ENCODE measurements at regions not wholly inside any gene's neighbourhood (a gene's known extent, or its start where the extent isn't known, plus 50 kb on each side); places are given as distances from the start of the nearest gene placed in this dataset.

DNA sequence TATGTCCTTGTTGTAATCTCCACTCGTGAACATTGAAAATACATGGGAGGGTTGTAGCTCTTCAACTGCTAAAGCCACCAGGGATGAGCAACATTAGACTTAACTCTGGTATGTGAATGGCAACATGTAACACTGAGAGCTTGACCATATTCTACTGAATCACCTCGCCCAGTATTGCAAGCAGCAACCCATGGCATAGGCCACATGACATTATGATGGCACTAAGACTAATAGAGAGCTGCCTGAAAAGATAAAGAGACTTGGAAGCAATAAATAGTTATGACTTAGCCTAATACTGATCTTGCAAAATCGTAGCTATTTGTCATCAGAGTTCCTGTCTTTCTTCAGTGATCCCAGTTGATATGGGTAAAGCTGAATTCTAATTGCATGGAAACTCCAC is 108.4 kb upstream of the NREP start:
- TF ChIP-seq POLR2AphosphoS5 (IDR thresholded peaks at IDR 0.05) (no peak), POLR2A (IDR thresholded peaks at IDR 0.05; ENCODE audit: low read depth) (no peak), EP300 (IDR thresholded peaks at IDR 0.05) (no peak)
- TF ChIP-seq, protein P1, sequence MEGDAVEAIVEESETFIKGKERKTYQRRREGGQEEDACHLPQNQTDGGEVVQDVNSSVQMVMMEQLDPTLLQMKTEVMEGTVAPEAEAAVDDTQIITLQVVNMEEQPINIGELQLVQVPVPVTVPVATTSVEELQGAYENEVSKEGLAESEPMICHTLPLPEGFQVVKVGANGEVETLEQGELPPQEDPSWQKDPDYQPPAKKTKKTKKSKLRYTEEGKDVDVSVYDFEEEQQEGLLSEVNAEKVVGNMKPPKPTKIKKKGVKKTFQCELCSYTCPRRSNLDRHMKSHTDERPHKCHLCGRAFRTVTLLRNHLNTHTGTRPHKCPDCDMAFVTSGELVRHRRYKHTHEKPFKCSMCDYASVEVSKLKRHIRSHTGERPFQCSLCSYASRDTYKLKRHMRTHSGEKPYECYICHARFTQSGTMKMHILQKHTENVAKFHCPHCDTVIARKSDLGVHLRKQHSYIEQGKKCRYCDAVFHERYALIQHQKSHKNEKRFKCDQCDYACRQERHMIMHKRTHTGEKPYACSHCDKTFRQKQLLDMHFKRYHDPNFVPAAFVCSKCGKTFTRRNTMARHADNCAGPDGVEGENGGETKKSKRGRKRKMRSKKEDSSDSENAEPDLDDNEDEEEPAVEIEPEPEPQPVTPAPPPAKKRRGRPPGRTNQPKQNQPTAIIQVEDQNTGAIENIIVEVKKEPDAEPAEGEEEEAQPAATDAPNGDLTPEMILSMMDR (IDR thresholded peaks at IDR 0.05): no peak
- DNase-seq (ENCODE audit: extremely low spot score): peak; percentile 29
- H3K36me3 ChIP-seq: no peaks in the 10 kb centered on the region
- no peak overlapping the region for H3K4me3 ChIP-seq
- no peaks in the 10 kb centered on the region for H3K9me3 ChIP-seq
- H3K4me1 ChIP-seq: peaks cover 0 to 3% (median under 1%) of the 10 kb centered on the region in 4 donors
- intact Hi-C loops (cut with DNase I): no loop called here
- no peak overlapping the region for H3K27ac ChIP-seq (replicated peaks in 1 of 4)
- WGBS: 86% methylated on average over 3 of the region's 3 CpGs
- no peaks in the 10 kb centered on the region for H3K27me3 ChIP-seq

DNA sequence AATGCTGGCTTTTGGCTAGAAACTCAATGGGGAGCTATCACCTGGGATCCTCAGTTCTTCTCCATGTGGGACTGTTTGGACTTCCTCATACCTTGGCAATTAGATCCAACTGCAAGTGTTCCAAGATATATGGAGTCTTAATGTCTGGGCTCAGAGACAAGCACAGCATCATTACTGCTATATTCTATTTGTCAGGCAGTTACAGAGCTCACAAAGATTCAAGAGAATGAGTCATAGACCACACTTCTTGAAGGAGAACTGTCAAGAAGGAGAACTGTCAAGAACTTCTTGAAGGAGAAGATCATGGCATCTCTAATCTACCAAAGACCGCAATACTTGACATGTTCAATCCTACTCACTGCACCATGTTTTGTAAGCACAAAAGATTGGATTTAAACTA is 106.8 kb upstream of the NREP start:
- no peak for DNase-seq (ENCODE audit: extremely low spot score)
- 95% methylated on average over 1 of the region's 1 CpG for WGBS
- intact Hi-C loops (cut with DNase I): no loop called here
- no peaks in the 10 kb centered on the region for H3K36me3 ChIP-seq
- no peak overlapping the region for H3K27ac ChIP-seq (replicated peaks in 1 of 4)
- peaks cover 12 to 16% (median 15%) of the 10 kb centered on the region in 4 donors for H3K4me1 ChIP-seq
- H3K9me3 ChIP-seq: no peaks in the 10 kb centered on the region
- H3K4me3 ChIP-seq: no peak overlapping the region
- H3K27me3 ChIP-seq: no peaks in the 10 kb centered on the region
- no peak for TF ChIP-seq POLR2A (IDR thresholded peaks at IDR 0.05; ENCODE audit: low read depth)
- TF ChIP-seq, protein P1 (IDR thresholded peaks at IDR 0.05): no peak
- TF ChIP-seq EP300 (IDR thresholded peaks at IDR 0.05): no peak
- TF ChIP-seq POLR2AphosphoS5 (IDR thresholded peaks at IDR 0.05): no peak

DNA sequence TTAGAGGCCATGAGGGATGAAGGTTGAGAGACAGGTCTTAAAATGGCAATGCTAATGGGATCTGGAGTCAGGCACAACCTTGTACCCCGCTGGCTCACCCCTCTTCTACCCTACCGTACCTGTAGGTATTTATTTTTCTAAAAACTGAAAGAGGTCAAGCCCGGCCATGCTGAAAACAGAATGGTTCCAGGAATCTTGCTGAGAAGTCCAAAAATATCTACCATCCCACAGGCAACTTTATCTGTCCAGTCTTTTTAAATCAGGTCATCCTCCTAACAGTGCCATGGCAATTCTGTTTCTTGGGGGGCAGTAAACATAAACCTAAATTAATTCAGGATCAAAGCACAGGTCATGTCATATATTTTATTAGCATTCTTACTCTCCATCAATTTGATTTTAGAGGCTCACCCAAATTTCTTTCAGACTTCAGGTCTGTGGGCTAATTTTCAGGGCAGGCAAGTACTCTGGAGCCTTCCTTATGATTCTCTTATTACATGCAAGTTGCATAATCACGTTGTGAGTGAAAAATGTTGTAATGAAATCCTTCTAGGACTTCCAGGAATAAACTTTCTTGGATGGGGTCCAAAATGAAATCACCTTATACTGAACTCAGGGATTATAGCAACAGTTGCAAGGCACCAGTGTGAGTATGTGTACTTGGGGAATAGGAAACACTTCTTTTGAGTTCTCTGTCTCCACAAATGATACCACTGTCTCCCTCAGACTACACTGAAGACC is 102.7 kb upstream of the NREP start:
- no peak for DNase-seq (ENCODE audit: extremely low spot score)
- H3K36me3 ChIP-seq: no peaks in the 10 kb centered on the region
- no peak overlapping the region for H3K4me3 ChIP-seq
- WGBS: 43% methylated on average over 4 of the region's 4 CpGs
- peak overlapping the region in 1 of 4 donors; percentile 28 for H3K27ac ChIP-seq (replicated peaks in 1 of 4)
- intact Hi-C loops (cut with DNase I): no loop called here
- TF ChIP-seq POLR2AphosphoS5 (IDR thresholded peaks at IDR 0.05) (no peak), EP300 (IDR thresholded peaks at IDR 0.05) (no peak)
- H3K9me3 ChIP-seq: no peaks in the 10 kb centered on the region
- H3K4me1 ChIP-seq: peaks cover 16 to 23% (median 16%) of the 10 kb centered on the region in 4 donors
- no peaks in the 10 kb centered on the region for H3K27me3 ChIP-seq

DNA sequence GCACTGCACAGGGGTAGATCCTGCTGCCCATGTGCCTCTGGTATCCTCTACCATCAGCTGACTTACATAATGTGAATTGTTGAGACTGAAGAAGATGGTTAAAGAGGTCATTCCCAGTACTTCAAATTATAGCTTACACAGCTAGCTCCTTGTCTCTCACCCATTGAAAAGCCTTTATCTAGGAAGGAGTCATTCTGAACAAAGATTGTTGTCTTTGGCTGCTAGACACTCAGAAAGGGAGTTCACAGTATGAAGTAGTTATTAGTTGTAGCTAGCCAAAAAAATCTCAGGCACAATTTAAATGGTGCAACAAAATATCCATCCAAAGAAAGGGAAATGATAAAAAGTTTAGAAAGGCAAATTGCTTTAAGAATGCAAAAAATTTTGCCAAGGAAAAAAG is 102.0 kb upstream of the NREP start:
- intact Hi-C loops (cut with DNase I): no loop called here
- DNase-seq (ENCODE audit: extremely low spot score): no peak
- Histone ChIP-seq H3K9me3 (no peaks in the 10 kb centered on the region), H3K27me3 (no peaks in the 10 kb centered on the region), H3K36me3 (no peaks in the 10 kb centered on the region), H3K27ac (replicated peaks in 1 of 4) (no peak overlapping the region), H3K4me1 (peaks cover 16 to 23% (median 16%) of the 10 kb centered on the region in 4 donors), H3K4me3 (no peak overlapping the region)
- TF ChIP-seq, protein P1 (IDR thresholded peaks at IDR 0.05): no peak
- TF ChIP-seq EP300 (IDR thresholded peaks at IDR 0.05): no peak
- no peak for TF ChIP-seq POLR2A (IDR thresholded peaks at IDR 0.05; ENCODE audit: low read depth)
- TF ChIP-seq POLR2AphosphoS5 (IDR thresholded peaks at IDR 0.05): no peak

DNA sequence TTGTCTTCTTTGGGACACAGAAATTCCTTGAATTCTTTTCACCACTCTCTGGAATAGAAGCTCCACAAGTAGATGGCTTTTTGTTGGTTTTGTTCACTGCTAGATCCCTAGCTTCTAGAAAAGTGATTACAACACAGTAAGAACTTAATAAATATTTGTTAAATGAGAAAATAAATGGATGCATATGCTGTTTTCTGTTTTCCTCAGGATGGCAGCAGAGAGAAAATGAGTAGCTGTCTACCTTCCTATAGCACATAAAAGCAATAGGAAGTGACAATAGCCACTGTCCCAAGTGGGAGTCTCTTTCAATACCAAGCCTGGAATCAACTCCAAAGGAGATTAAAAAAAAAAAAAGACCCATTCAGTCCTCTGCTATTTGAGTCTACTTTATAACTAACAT is 100.6 kb upstream of the NREP start:
- no peak overlapping the region for H3K4me3 ChIP-seq
- no peak for TF ChIP-seq EP300 (IDR thresholded peaks at IDR 0.05)
- TF ChIP-seq, protein P1 (IDR thresholded peaks at IDR 0.05): no peak
- intact Hi-C loops (cut with DNase I): no loop called here
- no peak for DNase-seq (ENCODE audit: extremely low spot score)
- H3K9me3 ChIP-seq: no peaks in the 10 kb centered on the region
- no peaks in the 10 kb centered on the region for H3K27me3 ChIP-seq
- peaks cover 16 to 23% (median 16%) of the 10 kb centered on the region in 4 donors for H3K4me1 ChIP-seq
- no peaks in the 10 kb centered on the region for H3K36me3 ChIP-seq
- H3K27ac ChIP-seq (replicated peaks in 1 of 4): no peak overlapping the region
